ENCODE measurements at regions not wholly inside any gene's neighbourhood (a gene's known extent, or its start where the extent isn't known, plus 50 kb on each side); places are given as distances from the start of the nearest gene placed in this dataset.

GRCh38 chr3:181457756-181458155, 254.0 kb upstream of the SOX2 start:
- Histone ChIP-seq H3K36me3 (no peaks in the 10 kb centered on the region), H3K4me1 (peaks cover 0 to 22% (median 0%) of the 10 kb centered on the region in 4 donors), H3K27ac (peak overlapping the region in 3 of 4 donors; percentile 30 to 76 (median 63)), H3K27me3 (no peaks in the 10 kb centered on the region), H3K4me3 (no peak overlapping the region), H3K9me3 (no peaks in the 10 kb centered on the region)
- DNase-seq (ENCODE audit: low spot score in 2 of 2), result no peak
- 48 to 50% methylated on average over 4 of the region's 4 CpGs for WGBS, 2 donors
- TF ChIP-seq, protein P1, sequence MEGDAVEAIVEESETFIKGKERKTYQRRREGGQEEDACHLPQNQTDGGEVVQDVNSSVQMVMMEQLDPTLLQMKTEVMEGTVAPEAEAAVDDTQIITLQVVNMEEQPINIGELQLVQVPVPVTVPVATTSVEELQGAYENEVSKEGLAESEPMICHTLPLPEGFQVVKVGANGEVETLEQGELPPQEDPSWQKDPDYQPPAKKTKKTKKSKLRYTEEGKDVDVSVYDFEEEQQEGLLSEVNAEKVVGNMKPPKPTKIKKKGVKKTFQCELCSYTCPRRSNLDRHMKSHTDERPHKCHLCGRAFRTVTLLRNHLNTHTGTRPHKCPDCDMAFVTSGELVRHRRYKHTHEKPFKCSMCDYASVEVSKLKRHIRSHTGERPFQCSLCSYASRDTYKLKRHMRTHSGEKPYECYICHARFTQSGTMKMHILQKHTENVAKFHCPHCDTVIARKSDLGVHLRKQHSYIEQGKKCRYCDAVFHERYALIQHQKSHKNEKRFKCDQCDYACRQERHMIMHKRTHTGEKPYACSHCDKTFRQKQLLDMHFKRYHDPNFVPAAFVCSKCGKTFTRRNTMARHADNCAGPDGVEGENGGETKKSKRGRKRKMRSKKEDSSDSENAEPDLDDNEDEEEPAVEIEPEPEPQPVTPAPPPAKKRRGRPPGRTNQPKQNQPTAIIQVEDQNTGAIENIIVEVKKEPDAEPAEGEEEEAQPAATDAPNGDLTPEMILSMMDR (IDR thresholded peaks at IDR 0.05), result no peak
- TF ChIP-seq POLR2A (IDR thresholded peaks at IDR 0.05), result no peak
- no peak for TF ChIP-seq EP300 (IDR thresholded peaks at IDR 0.05)

GRCh38 chr3:181457190-181457589, 254.5 kb upstream of the SOX2 start:
- Histone ChIP-seq H3K36me3 (no peaks in the 10 kb centered on the region), H3K27ac (peak overlapping the region in 3 of 4 donors; percentile 30 to 76 (median 63)), H3K4me1 (peaks cover 0 to 22% (median 0%) of the 10 kb centered on the region in 4 donors), H3K9me3 (no peaks in the 10 kb centered on the region), H3K27me3 (no peaks in the 10 kb centered on the region), H3K4me3 (no peak overlapping the region)
- no peak for DNase-seq (ENCODE audit: low spot score in 2 of 2)
- TF ChIP-seq EP300 (IDR thresholded peaks at IDR 0.05), result peak; percentile 15 to 39
- TF ChIP-seq, protein P1 (IDR thresholded peaks at IDR 0.05), result no peak
- WGBS, 2 donors, result 58 to 59% methylated on average over 9 of the region's 9 CpGs

DNA sequence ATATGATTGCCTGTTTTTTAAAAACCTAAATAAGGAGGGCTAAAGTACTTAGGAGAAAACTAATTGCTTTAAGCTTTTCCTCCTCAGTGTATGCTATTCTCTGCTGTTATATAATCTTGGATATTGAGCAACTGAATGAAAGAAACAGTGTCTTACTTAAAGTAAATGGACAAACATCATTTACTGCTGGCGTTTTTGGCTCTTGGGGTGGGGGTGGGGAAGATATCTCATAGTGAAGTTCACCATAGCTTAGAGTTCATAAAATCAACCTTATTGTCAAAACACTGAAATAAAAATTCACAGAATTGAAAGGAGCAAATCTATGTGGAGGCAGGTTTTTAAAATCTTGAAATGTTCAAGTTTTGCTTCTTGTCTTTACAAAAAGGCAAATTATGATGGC, 256.4 kb upstream of the SOX2 start:
- Histone ChIP-seq H3K27ac (peak overlapping the region in 2 of 4 donors; percentile 65 to 76), H3K4me3 (no peak overlapping the region), H3K36me3 (no peaks in the 10 kb centered on the region), H3K27me3 (no peaks in the 10 kb centered on the region), H3K9me3 (no peaks in the 10 kb centered on the region), H3K4me1 (peaks cover 0 to 22% (median 0%) of the 10 kb centered on the region in 4 donors)
- WGBS, 2 donors, result 23 to 26% methylated on average over 1 of the region's 1 CpG
- TF ChIP-seq POLR2A (IDR thresholded peaks at IDR 0.05) (no peak), EP300 (IDR thresholded peaks at IDR 0.05) (no peak)
- TF ChIP-seq, protein P1 (IDR thresholded peaks at IDR 0.05), result no peak
- no peak for DNase-seq (ENCODE audit: low spot score in 2 of 2)

DNA sequence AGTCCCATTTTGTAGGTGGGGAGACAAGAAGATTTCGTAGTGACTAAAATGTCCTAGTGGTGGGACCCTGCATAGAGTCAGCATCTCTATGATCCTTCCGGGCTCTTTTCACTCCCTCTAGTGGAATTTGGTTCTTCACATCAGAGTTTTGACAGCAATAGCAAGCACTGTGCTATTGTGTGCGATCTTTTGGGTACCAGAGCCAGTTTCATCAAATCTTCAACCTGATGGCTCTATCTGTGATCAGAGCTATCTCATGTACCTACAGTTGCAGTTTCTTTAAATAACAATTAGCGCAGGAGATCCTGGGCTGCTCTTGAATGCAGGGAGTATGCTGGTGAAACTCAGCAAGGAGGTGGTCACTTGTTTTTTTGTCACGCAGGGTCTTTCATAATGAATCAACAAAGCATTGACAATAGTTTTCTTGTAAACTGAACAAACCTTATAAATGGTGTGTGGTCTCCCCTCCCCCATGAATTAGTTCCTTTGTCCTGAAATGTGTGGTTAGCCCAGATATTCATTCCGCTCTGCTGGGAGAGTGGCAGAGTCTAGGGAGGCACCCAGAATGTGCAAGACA, 257.2 kb upstream of the SOX2 start:
- no peak for TF ChIP-seq POLR2A (IDR thresholded peaks at IDR 0.05)
- TF ChIP-seq, protein P1 (IDR thresholded peaks at IDR 0.05), result no peak
- TF ChIP-seq EP300 (IDR thresholded peaks at IDR 0.05), result no peak
- H3K27me3 ChIP-seq, result no peaks in the 10 kb centered on the region
- peaks cover 0 to 18% (median 0%) of the 10 kb centered on the region in 4 donors for H3K4me1 ChIP-seq
- no peak for DNase-seq (ENCODE audit: low spot score in 2 of 2)
- no peak overlapping the region for H3K4me3 ChIP-seq
- H3K36me3 ChIP-seq, result no peaks in the 10 kb centered on the region
- WGBS, 2 donors, result 54 to 56% methylated on average over 6 of the region's 6 CpGs
- H3K9me3 ChIP-seq, result no peaks in the 10 kb centered on the region
- peak overlapping the region in 2 of 4 donors; percentile 65 to 76 for H3K27ac ChIP-seq

DNA sequence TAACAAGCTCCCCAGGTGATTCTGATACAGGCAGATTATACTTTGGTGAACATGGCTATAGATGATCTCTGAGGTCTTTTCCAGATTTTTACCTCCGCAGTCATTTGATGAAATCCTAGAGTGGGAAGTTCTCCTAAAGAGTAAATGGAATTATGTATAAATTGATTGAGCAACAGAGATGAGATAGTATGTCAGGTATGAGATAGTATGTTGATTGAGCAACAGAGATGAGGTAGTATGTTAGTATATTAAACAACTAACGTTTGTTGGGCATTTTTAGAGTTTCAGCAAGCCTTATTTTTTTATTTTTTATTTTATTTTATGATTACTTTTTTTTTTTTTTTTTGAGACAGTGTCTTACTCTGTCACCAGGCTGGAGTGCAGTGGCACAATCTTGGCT, 265.0 kb upstream of the SOX2 start:
- 85 to 86% methylated on average over 2 of the region's 2 CpGs for WGBS, 2 donors
- Histone ChIP-seq H3K4me1 (no peaks in the 10 kb centered on the region), H3K27ac (no peak overlapping the region), H3K4me3 (no peak overlapping the region), H3K9me3 (no peaks in the 10 kb centered on the region), H3K36me3 (no peaks in the 10 kb centered on the region), H3K27me3 (no peaks in the 10 kb centered on the region)
- no peak for DNase-seq (ENCODE audit: low spot score in 2 of 2)
- TF ChIP-seq, protein P1 (IDR thresholded peaks at IDR 0.05), result no peak
- TF ChIP-seq EP300 (IDR thresholded peaks at IDR 0.05) (no peak), POLR2A (IDR thresholded peaks at IDR 0.05) (no peak)

All from tibial nerve (tissue), 4 donors.